ENCODE measurements at regions not wholly inside any gene's neighbourhood (a gene's known extent, or its start where the extent isn't known, plus 50 kb on each side); places are given as distances from the start of the nearest gene placed in this dataset.

DNA sequence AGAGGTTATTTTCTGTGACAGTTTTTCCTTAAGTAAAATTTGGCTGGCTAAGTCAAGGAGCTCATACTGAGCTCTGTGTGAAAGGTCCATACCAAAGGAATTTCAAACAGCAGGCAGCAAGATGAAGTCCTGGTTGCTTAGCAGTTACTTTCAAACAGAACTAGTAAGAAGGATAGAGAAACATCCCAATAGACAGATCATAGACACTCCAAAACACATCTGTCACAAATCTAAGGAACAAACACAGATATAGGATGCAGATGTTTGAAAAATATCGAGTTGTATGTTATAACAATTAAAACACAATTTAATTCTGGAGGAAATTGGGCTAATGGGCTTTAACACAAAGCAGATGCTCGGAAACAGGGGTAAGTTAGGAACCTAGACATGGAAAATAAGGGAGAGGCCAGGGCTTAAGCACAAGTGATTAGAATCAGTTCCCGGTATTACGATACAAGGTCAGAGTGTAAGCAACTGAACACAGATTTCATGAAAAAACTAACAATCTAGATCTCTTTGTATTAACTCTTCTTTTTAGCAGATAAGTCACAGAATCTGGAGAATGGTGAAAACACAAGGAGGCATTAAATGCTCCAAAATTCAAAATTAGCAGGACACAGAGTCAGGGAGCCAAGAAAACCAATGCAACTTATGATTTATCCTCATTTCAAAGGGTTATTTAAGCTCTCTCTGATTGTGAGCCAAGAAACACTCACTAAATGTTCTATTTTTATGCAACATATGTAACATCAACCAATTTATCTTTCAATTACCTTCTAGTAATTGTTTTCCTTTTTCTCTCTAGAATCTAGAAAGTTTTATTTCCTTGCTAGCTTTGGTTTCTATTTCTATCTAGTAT, 1992.9 kb upstream of the PCDH20 start:
- ATAC-seq (ENCODE audit: low FRiP score) (no peak), DNase-seq (no peak)
- Histone ChIP-seq H3K36me3 (ENCODE audit: control insufficient read depth in 1 of 2, insufficient read depth in 2 of 2, low read length in 1 of 2) (no peaks in the 10 kb centered on the region), H3K4me3 (ENCODE audit: low read length in 2 of 2) (no peak overlapping the region), H3K27me3 (ENCODE audit: control insufficient read depth in 1 of 2, insufficient read depth in 2 of 2, low read length in 1 of 2) (no peaks in the 10 kb centered on the region), H3K9me3 (ENCODE audit: control insufficient read depth, low read length) (no peaks in the 10 kb centered on the region), H3K4me1 (ENCODE audit: control insufficient read depth in 1 of 2, insufficient read depth in 2 of 2, low read length in 2 of 2) (no peaks in the 10 kb centered on the region), H3K27ac (ENCODE audit: low read depth in 1 of 2, low read length in 2 of 2) (no peak overlapping the region)
- WGBS, 2 donors: 11 to 17% methylated on average over 4 of the region's 4 CpGs
- intact Hi-C loops (cut with DNase I): no loop called here

DNA sequence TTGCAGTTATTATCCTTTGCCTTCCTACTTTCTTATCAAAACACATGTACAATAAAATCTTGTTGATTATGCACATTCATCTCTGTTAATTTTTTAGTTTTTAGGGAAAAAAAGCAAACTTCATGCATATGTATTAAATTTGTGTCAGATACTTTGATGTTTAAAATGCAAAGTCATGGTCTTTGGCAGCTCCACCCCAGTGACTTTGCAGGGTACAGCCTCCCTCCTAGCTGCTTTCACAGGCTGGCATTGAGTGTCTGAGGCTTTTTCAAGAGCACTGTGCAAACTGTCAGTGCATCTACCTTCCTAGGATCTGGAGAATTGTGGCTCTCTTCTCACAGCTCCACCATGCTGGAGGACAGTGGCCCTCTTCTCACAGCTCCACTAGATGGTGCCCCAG, 1988.1 kb upstream of the PCDH20 start:
- no peaks in the 10 kb centered on the region for H3K27me3 ChIP-seq (ENCODE audit: control insufficient read depth in 1 of 2, insufficient read depth in 2 of 2, low read length in 1 of 2)
- no peak for ATAC-seq (ENCODE audit: low FRiP score)
- DNase-seq: no peak
- no peaks in the 10 kb centered on the region for H3K4me1 ChIP-seq (ENCODE audit: control insufficient read depth in 1 of 2, insufficient read depth in 2 of 2, low read length in 2 of 2)
- H3K9me3 ChIP-seq (ENCODE audit: control insufficient read depth, low read length): no peaks in the 10 kb centered on the region
- H3K36me3 ChIP-seq (ENCODE audit: control insufficient read depth in 1 of 2, insufficient read depth in 2 of 2, low read length in 1 of 2): no peaks in the 10 kb centered on the region
- intact Hi-C loops (cut with DNase I): no loop called here
- H3K4me3 ChIP-seq (ENCODE audit: low read length in 2 of 2): no peak overlapping the region
- no peak overlapping the region for H3K27ac ChIP-seq (ENCODE audit: low read depth in 1 of 2, low read length in 2 of 2)

DNA sequence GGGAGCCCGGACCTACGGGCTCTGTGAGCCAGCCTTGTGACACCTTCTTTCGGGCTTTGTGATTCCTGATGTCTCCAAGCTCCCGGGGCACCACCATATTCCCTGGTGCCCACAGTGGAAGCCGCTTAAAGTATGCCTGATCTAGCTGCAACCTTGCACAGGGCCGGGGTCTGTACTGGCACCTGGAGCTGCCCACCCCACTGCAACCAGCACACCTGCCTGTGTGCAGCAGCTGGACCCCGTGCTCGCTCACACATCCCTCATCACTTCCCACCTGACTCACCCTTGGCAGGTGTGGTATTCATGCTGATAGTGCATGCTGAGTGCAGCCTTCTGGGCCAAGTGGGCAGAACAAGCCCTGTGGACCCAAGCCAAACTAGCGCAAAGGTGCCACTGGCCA, 1981.1 kb upstream of the PCDH20 start:
- Histone ChIP-seq H3K9me3 (ENCODE audit: control insufficient read depth, low read length) (no peaks in the 10 kb centered on the region), H3K27ac (ENCODE audit: low read depth in 1 of 2, low read length in 2 of 2) (no peak overlapping the region), H3K36me3 (ENCODE audit: control insufficient read depth in 1 of 2, insufficient read depth in 2 of 2, low read length in 1 of 2) (no peaks in the 10 kb centered on the region), H3K27me3 (ENCODE audit: control insufficient read depth in 1 of 2, insufficient read depth in 2 of 2, low read length in 1 of 2) (no peaks in the 10 kb centered on the region), H3K4me1 (ENCODE audit: control insufficient read depth in 1 of 2, insufficient read depth in 2 of 2, low read length in 2 of 2) (no peaks in the 10 kb centered on the region), H3K4me3 (ENCODE audit: low read length in 2 of 2) (no peak overlapping the region)
- WGBS, 2 donors: 84 to 87% methylated on average over 9 of the region's 9 CpGs
- intact Hi-C loops (cut with DNase I): no loop called here
- ATAC-seq (ENCODE audit: low FRiP score) (no peak), DNase-seq (no peak)

GRCh38 chr13:63393112-63393511, 1977.5 kb upstream of the PCDH20 start:
- no peaks in the 10 kb centered on the region for H3K27me3 ChIP-seq (ENCODE audit: control insufficient read depth in 1 of 2, insufficient read depth in 2 of 2, low read length in 1 of 2)
- no peaks in the 10 kb centered on the region for H3K36me3 ChIP-seq (ENCODE audit: control insufficient read depth in 1 of 2, insufficient read depth in 2 of 2, low read length in 1 of 2)
- no peaks in the 10 kb centered on the region for H3K9me3 ChIP-seq (ENCODE audit: control insufficient read depth, low read length)
- no peak overlapping the region for H3K27ac ChIP-seq (ENCODE audit: low read depth in 1 of 2, low read length in 2 of 2)
- no peaks in the 10 kb centered on the region for H3K4me1 ChIP-seq (ENCODE audit: control insufficient read depth in 1 of 2, insufficient read depth in 2 of 2, low read length in 2 of 2)
- ATAC-seq (ENCODE audit: low FRiP score): no peak
- no peak overlapping the region for H3K4me3 ChIP-seq (ENCODE audit: low read length in 2 of 2)
- DNase-seq: no peak
- 64 to 71% methylated on average over 3 of the region's 3 CpGs for WGBS, 2 donors
- intact Hi-C loops (cut with DNase I): no loop called here

DNA sequence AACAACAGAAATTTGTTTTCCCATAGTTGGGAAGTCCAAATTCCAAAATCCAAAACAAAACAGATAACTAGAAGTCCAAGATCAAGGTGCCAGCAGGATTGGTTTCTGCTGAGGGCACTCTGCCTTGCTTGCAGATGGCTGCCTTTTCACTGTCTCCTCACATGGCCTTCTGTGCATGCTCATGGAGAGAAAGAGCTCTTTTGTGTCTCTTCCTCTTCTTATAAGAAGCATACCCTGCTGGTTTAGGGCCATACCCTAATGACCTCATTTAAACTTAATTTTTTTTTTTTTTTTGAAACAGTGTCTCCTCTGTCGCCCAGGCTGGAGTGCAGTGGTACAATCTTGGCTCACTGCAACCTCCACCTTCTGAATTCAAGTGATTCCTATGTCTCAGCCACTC, 1974.1 kb upstream of the PCDH20 start:
- no peaks in the 10 kb centered on the region for H3K27me3 ChIP-seq (ENCODE audit: control insufficient read depth in 1 of 2, insufficient read depth in 2 of 2, low read length in 1 of 2)
- H3K4me1 ChIP-seq (ENCODE audit: control insufficient read depth in 1 of 2, insufficient read depth in 2 of 2, low read length in 2 of 2): no peaks in the 10 kb centered on the region
- H3K36me3 ChIP-seq (ENCODE audit: control insufficient read depth in 1 of 2, insufficient read depth in 2 of 2, low read length in 1 of 2): no peaks in the 10 kb centered on the region
- H3K4me3 ChIP-seq (ENCODE audit: low read length in 2 of 2): no peak overlapping the region
- no peak overlapping the region for H3K27ac ChIP-seq (ENCODE audit: low read depth in 1 of 2, low read length in 2 of 2)
- H3K9me3 ChIP-seq (ENCODE audit: control insufficient read depth, low read length): no peaks in the 10 kb centered on the region
- no peak for ATAC-seq (ENCODE audit: low FRiP score)
- no peak for DNase-seq
- intact Hi-C loops (cut with DNase I): no loop called here
- WGBS, 2 donors: 75 to 81% methylated on average over 1 of the region's 1 CpG

DNA sequence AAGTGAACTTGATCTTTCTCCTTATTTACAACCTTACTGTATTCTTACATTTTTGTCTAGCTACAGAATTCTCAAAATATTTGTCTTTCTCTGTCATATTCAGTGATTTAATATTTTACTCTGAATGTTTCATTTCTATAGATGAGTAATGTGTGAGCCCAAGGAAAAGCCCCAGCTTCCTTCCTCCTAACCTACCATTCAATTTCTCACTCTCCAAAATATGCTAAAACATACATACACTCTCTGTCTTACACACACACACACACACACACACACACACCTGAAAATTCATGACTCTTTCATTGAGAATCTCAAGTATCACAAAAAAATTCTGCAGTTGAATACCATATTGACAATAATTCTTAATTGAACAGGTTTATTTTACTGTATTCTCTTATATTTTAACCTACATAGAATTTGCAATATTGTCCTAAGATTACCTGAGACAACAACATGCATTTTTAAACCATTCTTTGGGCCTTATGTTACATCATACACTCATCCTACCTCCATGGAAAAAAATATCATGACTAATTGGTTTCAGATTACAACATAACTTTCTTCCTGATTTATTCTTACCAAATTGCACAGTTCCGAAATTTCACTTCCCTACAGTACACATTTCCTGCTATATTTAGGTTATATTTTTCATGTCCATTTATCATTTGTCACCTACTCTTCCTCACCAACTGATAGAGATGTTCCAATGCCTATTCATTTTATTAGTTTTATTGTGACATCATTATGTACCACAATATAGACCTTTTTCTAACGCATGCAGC, 1965.6 kb upstream of the PCDH20 start:
- Histone ChIP-seq H3K27me3 (ENCODE audit: control insufficient read depth in 1 of 2, insufficient read depth in 2 of 2, low read length in 1 of 2) (no peaks in the 10 kb centered on the region), H3K27ac (ENCODE audit: low read depth in 1 of 2, low read length in 2 of 2) (no peak overlapping the region), H3K9me3 (ENCODE audit: control insufficient read depth, low read length) (no peaks in the 10 kb centered on the region), H3K4me3 (ENCODE audit: low read length in 2 of 2) (no peak overlapping the region), H3K4me1 (ENCODE audit: control insufficient read depth in 1 of 2, insufficient read depth in 2 of 2, low read length in 2 of 2) (no peaks in the 10 kb centered on the region), H3K36me3 (ENCODE audit: control insufficient read depth in 1 of 2, insufficient read depth in 2 of 2, low read length in 1 of 2) (no peaks in the 10 kb centered on the region)
- 62% methylated on average over 2 of the region's 2 CpGs for WGBS, 2 donors
- intact Hi-C loops (cut with DNase I): no loop called here
- ATAC-seq (ENCODE audit: low FRiP score) (no peak), DNase-seq (no peak)

DNA sequence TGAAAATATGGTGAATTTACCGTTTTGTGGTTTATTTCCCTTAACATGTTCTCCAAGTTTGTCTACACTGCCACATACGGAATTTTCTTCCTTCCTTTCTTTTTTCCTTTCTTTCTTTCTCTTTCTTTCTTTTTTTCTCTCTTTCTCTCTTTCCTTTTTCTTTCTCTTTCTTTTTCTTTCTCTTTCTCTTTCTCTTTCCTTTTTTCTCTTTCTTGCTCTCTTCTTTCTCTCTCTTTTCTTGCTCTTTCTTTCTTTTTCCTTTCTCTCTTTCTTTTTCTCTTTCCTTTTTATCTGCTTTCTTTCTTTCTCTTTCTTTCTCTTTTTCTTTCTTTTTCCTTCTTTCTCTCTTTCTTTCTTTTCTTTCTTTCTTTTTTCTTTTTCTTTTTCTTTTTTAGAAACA, 1962.3 kb upstream of the PCDH20 start:
- H3K9me3 ChIP-seq (ENCODE audit: control insufficient read depth, low read length): no peaks in the 10 kb centered on the region
- no peaks in the 10 kb centered on the region for H3K4me1 ChIP-seq (ENCODE audit: control insufficient read depth in 1 of 2, insufficient read depth in 2 of 2, low read length in 2 of 2)
- H3K27me3 ChIP-seq (ENCODE audit: control insufficient read depth in 1 of 2, insufficient read depth in 2 of 2, low read length in 1 of 2): no peaks in the 10 kb centered on the region
- DNase-seq (no peak), ATAC-seq (ENCODE audit: low FRiP score) (no peak)
- no peaks in the 10 kb centered on the region for H3K36me3 ChIP-seq (ENCODE audit: control insufficient read depth in 1 of 2, insufficient read depth in 2 of 2, low read length in 1 of 2)
- 82 to 83% methylated on average over 2 of the region's 2 CpGs for WGBS, 2 donors
- H3K27ac ChIP-seq (ENCODE audit: low read depth in 1 of 2, low read length in 2 of 2): no peak overlapping the region
- intact Hi-C loops (cut with DNase I): no loop called here
- no peak overlapping the region for H3K4me3 ChIP-seq (ENCODE audit: low read length in 2 of 2)

DNA sequence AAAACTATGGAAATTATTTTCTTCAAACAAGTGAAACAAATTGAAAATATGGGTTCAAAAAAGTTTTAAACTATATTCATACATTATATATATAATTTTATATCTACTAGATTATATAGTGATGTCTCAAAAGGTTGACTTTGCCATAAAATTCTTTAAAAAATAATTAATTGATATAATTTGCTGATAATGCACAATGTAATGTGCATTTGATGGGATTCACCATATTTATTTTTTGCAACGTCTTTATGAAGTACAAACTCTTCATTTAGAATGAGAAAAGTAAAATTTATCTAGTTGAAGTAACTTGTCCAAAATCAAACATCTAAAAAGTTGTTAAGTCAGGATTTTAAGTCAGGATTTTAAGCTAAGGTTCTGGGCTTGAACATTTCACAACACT, 1954.5 kb upstream of the PCDH20 start:
- ATAC-seq (ENCODE audit: low FRiP score) (no peak), DNase-seq (no peak)
- WGBS, 2 donors: 45 to 52% methylated on average over 1 of the region's 1 CpG
- Histone ChIP-seq H3K36me3 (ENCODE audit: control insufficient read depth in 1 of 2, insufficient read depth in 2 of 2, low read length in 1 of 2) (no peaks in the 10 kb centered on the region), H3K27ac (ENCODE audit: low read depth in 1 of 2, low read length in 2 of 2) (no peak overlapping the region), H3K27me3 (ENCODE audit: control insufficient read depth in 1 of 2, insufficient read depth in 2 of 2, low read length in 1 of 2) (no peaks in the 10 kb centered on the region), H3K4me1 (ENCODE audit: control insufficient read depth in 1 of 2, insufficient read depth in 2 of 2, low read length in 2 of 2) (no peaks in the 10 kb centered on the region), H3K9me3 (ENCODE audit: control insufficient read depth, low read length) (no peaks in the 10 kb centered on the region), H3K4me3 (ENCODE audit: low read length in 2 of 2) (no peak overlapping the region)
- intact Hi-C loops (cut with DNase I): no loop called here
